Thyroid gland (tissue), 4 donors: ENCODE measurements at regions not wholly inside any gene's neighbourhood (a gene's known extent, or its start where the extent isn't known, plus 50 kb on each side); places are given as distances from the start of the nearest gene placed in this dataset.

Experiments used
- DNase-seq, 2 donors: peaks; one replicate each; pipeline ENCODE4 v3.0.0-alpha.2; 2019
- H3K27ac ChIP-seq, 3 donors: fragments of 200-600 bp; sonication (generic); 1 replicate in 2 of 3; 2 replicates in 1 of 3; pipeline ENCODE4 v1.5.1; 2016 to 2019; ENCODE audit warnings: mild to moderate bottlenecking in 1 of 3, moderate library complexity in 1 of 3
- H3K27me3 ChIP-seq: fragments of 200-600 bp; sonication (generic); one replicate; pipeline ENCODE4 v1.5.1; 2019
- H3K36me3 ChIP-seq, 2 donors: fragments of 200-600 bp; sonication (generic); one replicate each; pipeline ENCODE4 v1.5.1; 2016 to 2019
- H3K4me1 ChIP-seq, 2 donors: fragments of 200-600 bp; sonication (generic); one replicate each; pipeline ENCODE4 v1.5.1; 2017 to 2019
- H3K4me3 ChIP-seq, 3 donors: fragments of 200-600 bp; sonication (generic); replicated peaks in 1 of 3; 1 replicate in 2 of 3; 2 replicates in 1 of 3; pipeline ENCODE4 v1.5.1; 2016; ENCODE audit warnings: mild to moderate bottlenecking in 1 of 3
- H3K9me3 ChIP-seq: fragments of 200-600 bp; sonication (generic); one replicate; pipeline ENCODE4 v1.5.1; 2017
- POLR2A ChIP-seq, 2 donors: fragments of 450-650 bp; IDR thresholded peaks; one replicate each; pipeline ENCODE4 v1.6.1; 2017; ENCODE audit warnings: antibody characterized with exemption in 2 of 2, mild to moderate bottlenecking in 2 of 2, moderate library complexity in 1 of 2
- WGBS, 2 donors: methylation state at CpG; one replicate each; pipeline ENCODE4 v1.1.5; 2017; 5-methylcytosine and 5-hydroxymethylcytosine counted together
- intact Hi-C: fragments of 100-400 bp; cut with DNase I; formaldehyde crosslinking; loops from one replicate; pipeline ENCODE4 v1.15.1; 2023
- TF ChIP-seq, protein P1 (sequence below), 6 experiments: fragments of 200-600 bp in 3 of 6; fragments of 450-650 bp in 3 of 6; sonication (generic) in 3 of 6; IDR thresholded peaks; one replicate each; pipeline ENCODE4 v1.5.1; 2016 to 2019; ENCODE audit warnings: antibody characterized with exemption in 6 of 6, mild to moderate bottlenecking in 2 of 6, inconsistent platforms in 1 of 6, moderate library complexity in 1 of 6

DNA sequence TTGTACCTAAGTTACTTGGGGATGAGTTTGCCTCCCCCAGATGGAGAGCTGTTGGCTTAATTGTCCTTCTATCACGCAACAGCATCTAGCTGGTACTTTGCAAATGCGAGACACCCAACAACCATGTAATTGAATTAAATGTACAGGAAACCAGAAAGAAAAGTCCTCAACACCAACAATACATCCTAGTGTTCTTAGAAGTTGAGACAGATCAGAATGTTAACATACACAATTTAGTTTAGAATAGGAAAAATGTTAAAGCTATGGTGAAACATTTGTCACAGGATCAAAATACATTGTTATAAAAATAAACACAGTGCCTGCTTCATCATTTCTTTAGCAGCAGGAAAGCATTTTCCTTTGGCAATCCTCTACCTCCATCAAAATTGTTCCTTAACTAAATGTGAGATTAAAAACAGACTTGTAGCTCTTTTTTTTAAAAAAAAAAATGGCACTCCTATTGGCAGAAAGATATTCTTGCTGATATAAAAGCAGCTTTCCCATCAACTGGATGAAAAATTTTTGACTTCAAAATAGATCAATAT, 163.1 kb upstream of the MID1 start:
- Histone ChIP-seq H3K4me3 (no peak overlapping the region), H3K4me1 (no peaks in the 10 kb centered on the region), H3K27me3 (no peaks in the 10 kb centered on the region), H3K36me3 (no peaks in the 10 kb centered on the region), H3K27ac (no peak overlapping the region), H3K9me3 (no peaks in the 10 kb centered on the region)
- WGBS, 2 donors: 96 to 98% methylated on average over 2 of the region's 2 CpGs
- intact Hi-C loops: no loop called here
- DNase-seq: no peak
- no peak for TF ChIP-seq POLR2A (IDR thresholded peaks at IDR 0.05)
- TF ChIP-seq, protein P1, sequence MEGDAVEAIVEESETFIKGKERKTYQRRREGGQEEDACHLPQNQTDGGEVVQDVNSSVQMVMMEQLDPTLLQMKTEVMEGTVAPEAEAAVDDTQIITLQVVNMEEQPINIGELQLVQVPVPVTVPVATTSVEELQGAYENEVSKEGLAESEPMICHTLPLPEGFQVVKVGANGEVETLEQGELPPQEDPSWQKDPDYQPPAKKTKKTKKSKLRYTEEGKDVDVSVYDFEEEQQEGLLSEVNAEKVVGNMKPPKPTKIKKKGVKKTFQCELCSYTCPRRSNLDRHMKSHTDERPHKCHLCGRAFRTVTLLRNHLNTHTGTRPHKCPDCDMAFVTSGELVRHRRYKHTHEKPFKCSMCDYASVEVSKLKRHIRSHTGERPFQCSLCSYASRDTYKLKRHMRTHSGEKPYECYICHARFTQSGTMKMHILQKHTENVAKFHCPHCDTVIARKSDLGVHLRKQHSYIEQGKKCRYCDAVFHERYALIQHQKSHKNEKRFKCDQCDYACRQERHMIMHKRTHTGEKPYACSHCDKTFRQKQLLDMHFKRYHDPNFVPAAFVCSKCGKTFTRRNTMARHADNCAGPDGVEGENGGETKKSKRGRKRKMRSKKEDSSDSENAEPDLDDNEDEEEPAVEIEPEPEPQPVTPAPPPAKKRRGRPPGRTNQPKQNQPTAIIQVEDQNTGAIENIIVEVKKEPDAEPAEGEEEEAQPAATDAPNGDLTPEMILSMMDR (IDR thresholded peaks at IDR 0.05): no peak

DNA sequence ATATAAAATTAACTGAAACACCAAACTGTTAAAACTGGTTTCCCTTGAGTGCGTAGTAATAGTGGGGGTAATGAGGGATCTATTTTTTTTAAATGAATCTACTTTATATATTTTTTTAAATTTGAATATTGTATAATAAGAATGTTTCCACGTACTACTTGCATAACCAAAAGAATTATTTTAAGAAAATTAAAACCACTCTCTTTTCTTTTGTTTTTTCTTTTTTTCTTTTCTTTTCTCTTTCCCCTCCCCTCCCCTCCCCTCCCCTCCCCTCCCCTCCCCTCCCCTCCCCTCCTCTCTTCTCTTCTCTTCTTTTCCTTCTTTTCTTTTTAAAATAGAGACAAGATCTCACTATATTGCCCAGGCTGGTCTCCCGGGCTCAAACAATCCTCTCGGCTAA, 166.9 kb upstream of the MID1 start:
- intact Hi-C loops: no loop called here
- no peak overlapping the region for H3K4me3 ChIP-seq
- no peaks in the 10 kb centered on the region for H3K27me3 ChIP-seq
- no peak for TF ChIP-seq POLR2A (IDR thresholded peaks at IDR 0.05)
- TF ChIP-seq, protein P1 (IDR thresholded peaks at IDR 0.05): no peak
- no peaks in the 10 kb centered on the region for H3K9me3 ChIP-seq
- 93 to 96% methylated on average over 4 of the region's 4 CpGs for WGBS, 2 donors
- H3K4me1 ChIP-seq: no peaks in the 10 kb centered on the region
- no peaks in the 10 kb centered on the region for H3K36me3 ChIP-seq
- H3K27ac ChIP-seq: no peak overlapping the region
- no peak for DNase-seq

DNA sequence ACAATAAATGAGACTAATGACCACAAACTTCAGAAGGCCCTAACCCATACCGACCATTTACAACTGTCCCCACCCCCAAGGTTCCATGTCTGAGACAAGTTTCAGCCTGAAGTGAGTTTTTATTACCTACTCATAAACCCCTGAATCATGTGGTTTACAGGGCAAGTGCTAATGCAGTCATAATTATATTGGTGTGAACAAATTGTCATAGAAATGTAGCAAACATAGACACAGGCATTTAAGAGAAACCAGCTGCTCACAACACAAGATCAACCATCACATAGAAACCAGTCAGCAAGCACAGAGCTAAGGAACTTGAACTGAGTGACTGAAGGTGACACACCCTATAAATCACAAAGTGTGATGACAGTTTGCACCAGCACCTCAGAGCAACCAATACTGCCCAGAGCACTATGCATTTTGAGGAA, 173.8 kb upstream of the MID1 start:
- H3K4me1 ChIP-seq: no peaks in the 10 kb centered on the region
- TF ChIP-seq POLR2A (IDR thresholded peaks at IDR 0.05): no peak
- TF ChIP-seq, protein P1 (IDR thresholded peaks at IDR 0.05): no peak
- H3K4me3 ChIP-seq: no peak overlapping the region
- no peaks in the 10 kb centered on the region for H3K27me3 ChIP-seq
- 75 to 92% methylated on average over 1 of the region's 1 CpG for WGBS, 2 donors
- no peak for DNase-seq
- no peak overlapping the region for H3K27ac ChIP-seq
- intact Hi-C loops: no loop called here
- H3K9me3 ChIP-seq: no peaks in the 10 kb centered on the region
- no peaks in the 10 kb centered on the region for H3K36me3 ChIP-seq

DNA sequence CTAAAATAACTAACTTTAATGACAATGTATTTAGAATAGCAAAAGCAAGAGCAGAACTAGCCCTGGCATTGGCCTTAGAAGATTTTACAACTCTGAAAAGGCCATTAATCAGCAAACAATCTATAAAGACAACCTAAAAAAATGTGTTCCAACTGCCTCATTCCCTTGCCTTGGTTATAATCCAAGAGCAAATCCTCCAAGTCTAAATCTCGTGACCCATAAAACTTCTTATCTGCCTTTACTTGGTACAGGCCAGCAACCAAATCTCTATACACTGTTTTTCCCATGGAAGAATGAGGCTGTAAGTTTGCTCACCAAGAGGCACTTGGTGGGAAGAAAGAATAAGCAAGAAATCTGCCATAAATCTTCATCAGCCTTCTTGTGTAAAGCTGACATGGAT, 175.3 kb upstream of the MID1 start:
- intact Hi-C loops: no loop called here
- TF ChIP-seq, protein P1 (IDR thresholded peaks at IDR 0.05): no peak
- no peak for TF ChIP-seq POLR2A (IDR thresholded peaks at IDR 0.05)
- Histone ChIP-seq H3K4me1 (no peaks in the 10 kb centered on the region), H3K27ac (peak overlapping the region in 1 of 3 donors; percentile 17), H3K9me3 (no peaks in the 10 kb centered on the region), H3K4me3 (no peak overlapping the region), H3K27me3 (no peaks in the 10 kb centered on the region), H3K36me3 (no peaks in the 10 kb centered on the region)
- WGBS, 2 donors: 45 to 75% methylated on average over 1 of the region's 1 CpG
- no peak for DNase-seq

DNA sequence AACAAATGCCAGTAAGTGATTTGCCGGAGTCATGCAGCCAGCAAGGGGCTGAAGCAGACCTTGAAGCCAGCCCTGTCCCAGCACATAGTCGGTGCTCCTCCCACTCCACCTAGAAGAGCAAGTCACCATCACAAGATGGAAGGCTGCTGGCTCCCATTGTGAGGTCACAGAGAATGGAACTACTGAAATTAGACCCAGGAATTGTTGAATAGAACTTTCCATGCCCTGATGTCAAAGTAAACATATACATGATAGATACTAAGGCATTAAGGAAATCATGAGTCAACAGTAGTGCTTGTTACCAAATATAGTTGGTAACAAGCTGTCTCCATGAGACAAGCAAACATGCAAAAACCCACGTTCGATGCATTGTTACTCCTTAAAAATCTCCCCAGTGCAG, 177.1 kb upstream of the MID1 start:
- H3K4me1 ChIP-seq: no peaks in the 10 kb centered on the region
- H3K4me3 ChIP-seq: no peak overlapping the region
- H3K36me3 ChIP-seq: no peaks in the 10 kb centered on the region
- TF ChIP-seq, protein P1 (IDR thresholded peaks at IDR 0.05): no peak
- no peak for TF ChIP-seq POLR2A (IDR thresholded peaks at IDR 0.05)
- intact Hi-C loops: no loop called here
- H3K9me3 ChIP-seq: no peaks in the 10 kb centered on the region
- no peak for DNase-seq
- no peak overlapping the region for H3K27ac ChIP-seq
- 74 to 97% methylated on average over 3 to 4 of the region's 4 CpGs for WGBS, 2 donors
- no peaks in the 10 kb centered on the region for H3K27me3 ChIP-seq
